ENCODE measurements at regions not wholly inside any gene's neighbourhood (a gene's known extent, or its start where the extent isn't known, plus 50 kb on each side); places are given as distances from the start of the nearest gene placed in this dataset.

DNA sequence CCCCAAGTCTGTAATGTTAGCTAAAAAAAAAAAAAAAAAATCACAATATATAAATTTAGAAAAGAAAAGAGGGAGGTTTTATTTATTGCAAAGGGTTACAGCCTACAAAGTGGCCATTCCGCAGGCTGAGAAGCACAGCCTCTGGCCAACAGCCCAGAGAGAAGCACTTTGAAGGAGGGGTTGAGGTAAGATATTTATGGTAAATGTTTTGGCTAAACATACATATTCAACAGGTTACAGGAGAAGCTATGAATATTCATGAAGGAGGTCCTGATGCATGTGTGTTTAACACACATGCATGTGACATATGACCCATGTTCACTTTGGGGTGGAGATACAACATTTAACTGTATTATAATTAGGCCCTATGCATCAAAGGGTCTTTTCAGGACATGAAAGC lies 158.5 kb downstream of the TMEM114 start:
- TF ChIP-seq EGR1 (IDR thresholded peaks at IDR 0.05) (no peak), ZBTB7A (IDR thresholded peaks at IDR 0.05; ENCODE audit: low read depth) (no peak), TAF1 (IDR thresholded peaks at IDR 0.05; ENCODE audit: low read depth) (no peak), TEAD4 (IDR thresholded peaks at IDR 0.05) (no peak), CEBPB (IDR thresholded peaks at IDR 0.05) (no peak), RAD21 (IDR thresholded peaks at IDR 0.05; ENCODE audit: low read depth) (no peak), EP300 (IDR thresholded peaks at IDR 0.05; ENCODE audit: borderline replicate concordance) (no peak), YY1 (IDR thresholded peaks at IDR 0.05; ENCODE audit: low read depth) (no peak), CREB1 (IDR thresholded peaks at IDR 0.05; ENCODE audit: low read depth) (no peak), MAX (IDR thresholded peaks at IDR 0.05) (no peak)
- TF ChIP-seq, protein P1, sequence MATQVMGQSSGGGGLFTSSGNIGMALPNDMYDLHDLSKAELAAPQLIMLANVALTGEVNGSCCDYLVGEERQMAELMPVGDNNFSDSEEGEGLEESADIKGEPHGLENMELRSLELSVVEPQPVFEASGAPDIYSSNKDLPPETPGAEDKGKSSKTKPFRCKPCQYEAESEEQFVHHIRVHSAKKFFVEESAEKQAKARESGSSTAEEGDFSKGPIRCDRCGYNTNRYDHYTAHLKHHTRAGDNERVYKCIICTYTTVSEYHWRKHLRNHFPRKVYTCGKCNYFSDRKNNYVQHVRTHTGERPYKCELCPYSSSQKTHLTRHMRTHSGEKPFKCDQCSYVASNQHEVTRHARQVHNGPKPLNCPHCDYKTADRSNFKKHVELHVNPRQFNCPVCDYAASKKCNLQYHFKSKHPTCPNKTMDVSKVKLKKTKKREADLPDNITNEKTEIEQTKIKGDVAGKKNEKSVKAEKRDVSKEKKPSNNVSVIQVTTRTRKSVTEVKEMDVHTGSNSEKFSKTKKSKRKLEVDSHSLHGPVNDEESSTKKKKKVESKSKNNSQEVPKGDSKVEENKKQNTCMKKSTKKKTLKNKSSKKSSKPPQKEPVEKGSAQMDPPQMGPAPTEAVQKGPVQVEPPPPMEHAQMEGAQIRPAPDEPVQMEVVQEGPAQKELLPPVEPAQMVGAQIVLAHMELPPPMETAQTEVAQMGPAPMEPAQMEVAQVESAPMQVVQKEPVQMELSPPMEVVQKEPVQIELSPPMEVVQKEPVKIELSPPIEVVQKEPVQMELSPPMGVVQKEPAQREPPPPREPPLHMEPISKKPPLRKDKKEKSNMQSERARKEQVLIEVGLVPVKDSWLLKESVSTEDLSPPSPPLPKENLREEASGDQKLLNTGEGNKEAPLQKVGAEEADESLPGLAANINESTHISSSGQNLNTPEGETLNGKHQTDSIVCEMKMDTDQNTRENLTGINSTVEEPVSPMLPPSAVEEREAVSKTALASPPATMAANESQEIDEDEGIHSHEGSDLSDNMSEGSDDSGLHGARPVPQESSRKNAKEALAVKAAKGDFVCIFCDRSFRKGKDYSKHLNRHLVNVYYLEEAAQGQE (IDR thresholded peaks at IDR 0.05; ENCODE audit: low read depth): no peak

GRCh38 chr16:8430401-8430800 lies 159.9 kb downstream of the TMEM114 start:
- TF ChIP-seq, protein P1 (IDR thresholded peaks at IDR 0.05; ENCODE audit: low read depth): no peak
- TF ChIP-seq YY1 (IDR thresholded peaks at IDR 0.05; ENCODE audit: low read depth): no peak
- no peak for TF ChIP-seq CREB1 (IDR thresholded peaks at IDR 0.05; ENCODE audit: low read depth)
- no peak for TF ChIP-seq MAX (IDR thresholded peaks at IDR 0.05)
- TF ChIP-seq EP300 (IDR thresholded peaks at IDR 0.05; ENCODE audit: borderline replicate concordance): no peak
- TF ChIP-seq TCF12 (IDR thresholded peaks at IDR 0.05; ENCODE audit: low read depth): no peak

GRCh38 chr16:8426569-8426968 lies 163.7 kb downstream of the TMEM114 start:
- TF ChIP-seq NFIC (IDR thresholded peaks at IDR 0.05): no peak
- TF ChIP-seq CREB1 (IDR thresholded peaks at IDR 0.05; ENCODE audit: low read depth): no peak
- no peak for TF ChIP-seq CEBPB (IDR thresholded peaks at IDR 0.05)
- TF ChIP-seq ZBTB7A (IDR thresholded peaks at IDR 0.05; ENCODE audit: low read depth): no peak
- TF ChIP-seq EGR1 (IDR thresholded peaks at IDR 0.05): no peak
- no peak for TF ChIP-seq EP300 (IDR thresholded peaks at IDR 0.05; ENCODE audit: borderline replicate concordance)
- no peak for TF ChIP-seq RAD21 (IDR thresholded peaks at IDR 0.05; ENCODE audit: low read depth)
- TF ChIP-seq, protein P1 (IDR thresholded peaks at IDR 0.05; ENCODE audit: low read depth): no peak
- TF ChIP-seq MAX (IDR thresholded peaks at IDR 0.05): no peak
- no peak for TF ChIP-seq YY1 (IDR thresholded peaks at IDR 0.05; ENCODE audit: low read depth)
- no peak for TF ChIP-seq TEAD4 (IDR thresholded peaks at IDR 0.05)
- TF ChIP-seq FOXM1 (IDR thresholded peaks at IDR 0.05; ENCODE audit: borderline replicate concordance, low read depth): no peak
- TF ChIP-seq, protein P2, sequence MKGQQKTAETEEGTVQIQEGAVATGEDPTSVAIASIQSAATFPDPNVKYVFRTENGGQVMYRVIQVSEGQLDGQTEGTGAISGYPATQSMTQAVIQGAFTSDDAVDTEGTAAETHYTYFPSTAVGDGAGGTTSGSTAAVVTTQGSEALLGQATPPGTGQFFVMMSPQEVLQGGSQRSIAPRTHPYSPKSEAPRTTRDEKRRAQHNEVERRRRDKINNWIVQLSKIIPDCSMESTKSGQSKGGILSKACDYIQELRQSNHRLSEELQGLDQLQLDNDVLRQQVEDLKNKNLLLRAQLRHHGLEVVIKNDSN (IDR thresholded peaks at IDR 0.05): no peak

DNA sequence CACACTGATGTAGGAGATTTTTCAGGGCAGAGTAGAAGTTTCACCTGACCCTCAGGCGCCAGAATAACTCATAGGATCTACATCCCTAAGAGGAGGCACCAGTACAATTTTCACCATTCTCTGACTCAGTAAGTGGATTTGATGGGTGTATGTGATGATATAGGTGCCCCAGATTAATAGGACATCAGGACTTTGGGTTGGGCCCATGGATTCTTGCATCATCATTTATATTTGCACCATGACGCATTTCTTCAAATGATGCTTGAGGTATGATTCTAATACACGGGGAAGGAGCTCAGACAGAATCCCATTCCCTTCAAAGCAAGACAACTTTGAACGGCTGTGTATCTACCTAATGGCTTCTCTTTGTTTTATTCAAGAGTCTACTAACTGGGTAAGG lies 173.2 kb downstream of the TMEM114 start:
- no peak for TF ChIP-seq TEAD4 (IDR thresholded peaks at IDR 0.05)
- TF ChIP-seq, protein P2 (IDR thresholded peaks at IDR 0.05): no peak
- TF ChIP-seq FOXM1 (IDR thresholded peaks at IDR 0.05; ENCODE audit: borderline replicate concordance, low read depth): no peak
- no peak for TF ChIP-seq CEBPB (IDR thresholded peaks at IDR 0.05)
- TF ChIP-seq RAD21 (IDR thresholded peaks at IDR 0.05; ENCODE audit: low read depth): no peak
- no peak for TF ChIP-seq MAX (IDR thresholded peaks at IDR 0.05)
- no peak for TF ChIP-seq YY1 (IDR thresholded peaks at IDR 0.05; ENCODE audit: low read depth)
- TF ChIP-seq, protein P1 (IDR thresholded peaks at IDR 0.05; ENCODE audit: low read depth): no peak
- TF ChIP-seq TCF12 (IDR thresholded peaks at IDR 0.05; ENCODE audit: low read depth): no peak
- TF ChIP-seq EGR1 (IDR thresholded peaks at IDR 0.05): no peak
- no peak for TF ChIP-seq CREB1 (IDR thresholded peaks at IDR 0.05; ENCODE audit: low read depth)

All from Ishikawa (cell line).